Activated CD8-positive, alpha-beta T cell treated with anti-CD3 and anti-CD28 coated beads for 36 hours (primary cell): ENCODE measurements at regions not wholly inside any gene's neighbourhood (a gene's known extent, or its start where the extent isn't known, plus 50 kb on each side); places are given as distances from the start of the nearest gene placed in this dataset.

Experiments
- ATAC-seq: fragments of 200-7000 bp; cut with Tn5 transposase; one replicate; pipeline ENCODE4 v1.10.0; 2021; ENCODE audit warnings: mild to moderate bottlenecking, moderate library complexity
- CTCF ChIA-PET: fragments of 350-600 bp; sonication (Branson Sonifier 250); formaldehyde crosslinking; loops from one replicate; lab custom pipeline; 2021; ENCODE audit warnings: antibody characterized with exemption; lab: Charles Lee
- POLR2A ChIA-PET: fragments of 350-600 bp; sonication (Branson Sonifier 250); formaldehyde crosslinking; loops from one replicate; lab custom pipeline; 2021; ENCODE audit warnings: antibody characterized with exemption; lab: Charles Lee
- DNase-seq: peaks from one replicate; pipeline ENCODE4 v3.0.0-alpha.2; 2020
- H3K27ac Mint-ChIP-seq: one replicate; pipeline ENCODE4 v1.8.0; 2021; ENCODE audit warnings: mild to moderate bottlenecking, mixed read lengths
- H3K27me3 Mint-ChIP-seq: one replicate; pipeline ENCODE4 v1.8.0; 2021; ENCODE audit warnings: mixed read lengths
- H3K36me3 Mint-ChIP-seq: one replicate; pipeline ENCODE4 v1.8.0; 2021; ENCODE audit warnings: low read depth, mixed read lengths
- H3K4me1 Mint-ChIP-seq: one replicate; pipeline ENCODE4 v1.8.0; 2021; ENCODE audit warnings: low read depth, mixed read lengths
- H3K4me3 Mint-ChIP-seq: one replicate; pipeline ENCODE4 v1.8.0; 2021; ENCODE audit warnings: mild to moderate bottlenecking, moderate library complexity, mixed read lengths
- H3K9me3 Mint-ChIP-seq: one replicate; pipeline ENCODE4 v1.8.0; 2021; ENCODE audit warnings: mixed read lengths
- intact Hi-C: fragments of 100-400 bp; cut with micrococcal nuclease; formaldehyde crosslinking; loops from one replicate; pipeline ENCODE4 v1.10.0; 2022
- TF ChIP-seq, protein P1 (sequence below): fragments of 200-600 bp; IDR thresholded peaks from one replicate; pipeline ENCODE4 v1.8.0; 2022; ENCODE audit warnings: antibody characterized with exemption, mild to moderate bottlenecking

DNA sequence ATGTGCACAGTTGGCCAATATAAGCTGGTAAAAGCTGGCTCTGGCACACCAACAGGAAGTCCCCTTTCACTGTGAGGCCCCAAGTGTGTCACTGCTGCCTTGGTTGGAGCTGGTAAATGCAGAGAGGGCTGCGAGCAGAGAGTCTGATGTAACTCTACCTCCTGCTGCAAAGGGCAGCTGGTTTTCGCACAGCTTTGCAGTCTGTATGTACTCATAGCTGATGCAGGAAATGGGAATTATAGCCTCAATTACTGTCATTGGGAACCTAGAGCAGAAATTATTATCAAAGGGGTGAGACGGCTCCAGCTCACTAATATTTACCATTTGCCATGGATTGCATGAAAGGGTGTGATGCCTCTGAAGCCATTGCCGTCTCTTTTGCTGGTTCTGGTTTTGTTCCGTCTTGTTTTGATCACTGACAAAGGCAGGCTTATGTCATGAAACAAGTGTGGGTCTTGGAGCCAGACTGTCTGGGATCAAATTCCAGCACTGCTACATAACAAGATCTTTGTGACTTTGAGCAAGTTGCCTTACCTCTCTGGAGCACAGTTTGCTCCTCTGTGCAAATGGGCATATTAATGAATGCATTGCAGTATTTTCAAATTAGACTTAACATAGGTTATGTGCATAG, 124.3 kb upstream of the SLC25A48 start:
- Mint-ChIP-seq H3K27me3 (peaks cover 3% of the 10 kb centered on the region), H3K27ac (no peak overlapping the region), H3K4me1 (no peaks in the 10 kb centered on the region), H3K9me3 (no peaks in the 10 kb centered on the region), H3K4me3 (no peak overlapping the region), H3K36me3 (no peaks in the 10 kb centered on the region)
- POLR2A ChIA-PET = no interaction called here
- ATAC-seq (no peak), DNase-seq (no peak)
- TF ChIP-seq, protein P1, sequence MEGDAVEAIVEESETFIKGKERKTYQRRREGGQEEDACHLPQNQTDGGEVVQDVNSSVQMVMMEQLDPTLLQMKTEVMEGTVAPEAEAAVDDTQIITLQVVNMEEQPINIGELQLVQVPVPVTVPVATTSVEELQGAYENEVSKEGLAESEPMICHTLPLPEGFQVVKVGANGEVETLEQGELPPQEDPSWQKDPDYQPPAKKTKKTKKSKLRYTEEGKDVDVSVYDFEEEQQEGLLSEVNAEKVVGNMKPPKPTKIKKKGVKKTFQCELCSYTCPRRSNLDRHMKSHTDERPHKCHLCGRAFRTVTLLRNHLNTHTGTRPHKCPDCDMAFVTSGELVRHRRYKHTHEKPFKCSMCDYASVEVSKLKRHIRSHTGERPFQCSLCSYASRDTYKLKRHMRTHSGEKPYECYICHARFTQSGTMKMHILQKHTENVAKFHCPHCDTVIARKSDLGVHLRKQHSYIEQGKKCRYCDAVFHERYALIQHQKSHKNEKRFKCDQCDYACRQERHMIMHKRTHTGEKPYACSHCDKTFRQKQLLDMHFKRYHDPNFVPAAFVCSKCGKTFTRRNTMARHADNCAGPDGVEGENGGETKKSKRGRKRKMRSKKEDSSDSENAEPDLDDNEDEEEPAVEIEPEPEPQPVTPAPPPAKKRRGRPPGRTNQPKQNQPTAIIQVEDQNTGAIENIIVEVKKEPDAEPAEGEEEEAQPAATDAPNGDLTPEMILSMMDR = no peak
- intact Hi-C loops = no loop called here
- CTCF ChIA-PET = no interaction called here

DNA sequence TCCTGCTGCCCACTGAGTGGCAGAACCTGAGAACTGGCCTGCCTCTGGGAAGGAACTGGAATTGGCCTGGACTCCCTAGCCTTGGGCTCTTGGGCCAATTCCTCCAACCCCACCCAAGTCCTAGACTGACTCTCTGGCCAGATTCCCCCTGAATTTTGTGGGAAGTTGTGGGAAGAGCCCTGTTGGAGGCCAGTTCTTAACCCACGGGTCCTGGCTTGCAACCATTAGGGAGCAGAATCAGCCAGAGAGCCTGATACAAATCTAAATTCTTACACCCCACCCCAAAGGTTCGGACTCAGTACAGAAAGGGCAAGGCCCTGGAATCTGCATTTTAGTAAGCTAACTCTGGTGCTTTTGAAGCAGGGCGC, 125.3 kb upstream of the SLC25A48 start:
- CTCF ChIA-PET = no interaction called here

DNA sequence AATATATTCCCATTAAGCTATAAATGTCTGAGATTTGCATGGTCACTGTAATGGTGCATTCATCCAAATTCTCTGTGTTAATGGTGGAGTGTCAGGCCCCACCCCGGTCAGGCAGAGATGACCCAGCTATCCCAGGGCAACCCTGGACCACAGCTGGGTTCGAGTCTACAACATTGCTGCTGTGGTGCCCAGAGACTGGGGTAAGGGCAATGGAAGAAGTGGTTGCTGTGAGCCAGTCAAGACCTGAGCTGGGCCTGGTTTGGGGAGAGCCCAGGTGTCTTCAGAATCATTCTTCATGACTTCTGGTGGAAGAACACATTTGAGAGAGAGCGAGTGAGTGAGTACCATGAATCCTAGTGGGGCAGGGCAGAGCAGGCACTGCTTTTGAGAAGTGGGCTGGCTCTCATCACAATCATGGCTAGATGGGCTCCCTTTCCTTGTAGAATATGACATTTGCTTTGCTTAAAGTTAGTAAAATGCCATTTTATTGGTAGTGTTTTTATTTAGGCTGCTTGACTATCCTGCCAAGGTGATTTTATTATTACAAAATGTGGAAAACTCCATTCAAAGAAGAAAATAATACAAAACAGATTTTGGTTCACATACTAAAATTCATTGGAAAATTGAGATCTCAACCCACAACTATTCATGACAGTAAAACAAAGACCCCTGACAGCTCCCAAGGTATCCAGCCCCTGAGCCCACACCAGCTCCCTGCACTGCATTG, 125.8 kb upstream of the SLC25A48 start:
- Mint-ChIP-seq H3K4me3 (no peak overlapping the region), H3K27ac (no peak overlapping the region), H3K27me3 (peaks cover 3% of the 10 kb centered on the region), H3K36me3 (no peaks in the 10 kb centered on the region), H3K4me1 (no peaks in the 10 kb centered on the region), H3K9me3 (no peaks in the 10 kb centered on the region)
- ChIA-PET CTCF (no interaction called here), POLR2A (no interaction called here)
- DNase-seq = no peak
- no peak for ATAC-seq
- TF ChIP-seq, protein P1 = no peak
- intact Hi-C loops = no loop called here

More for the DNA sequence above, 125.3 kb upstream of the SLC25A48 start:
- DNase-seq (no peak), ATAC-seq (no peak)
- no peak overlapping the region for H3K27ac Mint-ChIP-seq
- POLR2A ChIA-PET = no interaction called here
- no peak overlapping the region for H3K4me3 Mint-ChIP-seq
- H3K36me3 Mint-ChIP-seq = no peaks in the 10 kb centered on the region
- intact Hi-C loops = no loop called here
- H3K27me3 Mint-ChIP-seq = peaks cover 3% of the 10 kb centered on the region
- H3K4me1 Mint-ChIP-seq = no peaks in the 10 kb centered on the region
- H3K9me3 Mint-ChIP-seq = no peaks in the 10 kb centered on the region
- TF ChIP-seq, protein P1 = no peak

DNA sequence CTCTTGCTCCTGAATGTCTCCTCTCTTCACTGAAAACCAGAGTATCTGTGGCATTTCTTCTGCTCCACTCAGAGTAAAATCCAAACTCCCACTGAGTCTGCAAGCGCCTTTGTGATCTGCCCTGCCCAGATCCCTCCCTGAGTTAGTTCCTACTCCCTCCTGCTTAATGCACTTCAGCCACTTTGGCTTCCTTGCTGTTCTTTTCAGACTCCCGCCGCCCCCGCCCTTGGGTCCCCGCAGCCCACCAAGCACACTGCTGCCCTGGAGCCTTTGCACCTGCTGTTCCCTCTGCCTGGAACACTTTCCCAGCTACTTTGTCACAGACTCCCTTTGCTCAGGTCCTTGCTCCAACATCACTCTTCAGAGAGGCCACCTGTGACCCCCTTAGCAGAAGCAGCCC, 127.2 kb upstream of the SLC25A48 start:
- POLR2A ChIA-PET = no interaction called here
- intact Hi-C loops = no loop called here
- TF ChIP-seq, protein P1 = no peak
- Mint-ChIP-seq H3K4me3 (no peak overlapping the region), H3K27ac (no peak overlapping the region), H3K9me3 (no peaks in the 10 kb centered on the region), H3K27me3 (peaks cover 3% of the 10 kb centered on the region), H3K36me3 (no peaks in the 10 kb centered on the region), H3K4me1 (no peaks in the 10 kb centered on the region)
- ATAC-seq (no peak), DNase-seq (no peak)
- CTCF ChIA-PET = no interaction called here

DNA sequence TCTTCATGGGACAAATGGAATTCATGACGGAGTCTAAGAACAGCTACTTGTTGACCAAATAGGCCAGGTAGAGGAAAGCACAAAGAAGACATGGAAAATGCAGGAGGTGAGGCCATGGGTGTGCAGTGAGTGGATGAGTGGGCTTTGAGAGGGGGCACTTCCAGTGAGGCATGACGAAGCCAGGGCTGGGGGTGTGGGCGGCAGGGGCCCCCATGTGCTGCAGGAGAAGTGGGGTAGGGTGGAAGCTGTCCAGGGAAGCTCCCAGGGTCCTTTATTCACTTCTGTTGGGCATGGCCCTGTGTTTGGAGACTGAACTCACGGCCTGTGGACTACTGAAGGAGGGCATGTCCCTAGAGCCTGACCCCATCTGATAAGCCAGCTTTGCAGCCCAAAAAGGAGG, 127.6 kb upstream of the SLC25A48 start:
- H3K36me3 Mint-ChIP-seq = no peaks in the 10 kb centered on the region
- no peak for ATAC-seq
- CTCF ChIA-PET = no interaction called here
- H3K27me3 Mint-ChIP-seq = peaks cover 3% of the 10 kb centered on the region
- DNase-seq = no peak
- H3K9me3 Mint-ChIP-seq = no peaks in the 10 kb centered on the region
- no peak overlapping the region for H3K27ac Mint-ChIP-seq
- intact Hi-C loops = no loop called here
- TF ChIP-seq, protein P1 = no peak
- no peaks in the 10 kb centered on the region for H3K4me1 Mint-ChIP-seq
- no peak overlapping the region for H3K4me3 Mint-ChIP-seq
- POLR2A ChIA-PET = no interaction called here
